SU-DHL-6 (cell line): ENCODE measurements at regions not wholly inside any gene's neighbourhood (a gene's known extent, or its start where the extent isn't known, plus 50 kb on each side); places are given as distances from the start of the nearest gene placed in this dataset.

Experiments used
- H2AFZ ChIP-seq: fragments of 200-600 bp; sonication (generic); 2 replicates; pipeline ENCODE4 v1.6.1; 2014; ENCODE audit warnings: low read depth, mild to moderate bottlenecking, moderate library complexity, mixed read lengths, antibody characterized with exemption, low read length; ENCODE audit not compliant: severe bottlenecking
- H3F3A ChIP-seq: fragments of 200-600 bp; shearing (Covaris generic); 2 replicates; pipeline ENCODE4 v1.6.0; 2016; ENCODE audit warnings: antibody characterized with exemption, mild to moderate bottlenecking; ENCODE audit not compliant: insufficient read depth
- H3K27ac ChIP-seq: fragments of 200-600 bp; sonication (generic); 2 replicates; pipeline ENCODE4 v1.5.1; 2016; ENCODE audit warnings: low read depth, mild to moderate bottlenecking, low read length, moderate library complexity, mixed read lengths
- H3K27me3 ChIP-seq: fragments of 200-600 bp; sonication (generic), shearing (Covaris generic); 2 replicates; pipeline ENCODE4 v1.6.0; 2014; ENCODE audit warnings: mild to moderate bottlenecking, low read length
- H3K36me3 ChIP-seq: fragments of 200-600 bp; sonication (generic); 2 replicates; pipeline ENCODE4 v1.6.1; 2014; ENCODE audit warnings: mild to moderate bottlenecking, low read length, mixed read lengths
- H3K4me2 ChIP-seq: fragments of 300-600, 200-600 bp; shearing (Covaris generic), sonication (generic); 2 replicates; pipeline ENCODE4 v1.6.0; 2014; ENCODE audit warnings: low read length, low read depth, mild to moderate bottlenecking; ENCODE audit not compliant: poor library complexity, severe bottlenecking
- H3K4me3 ChIP-seq: fragments of 200-600 bp; sonication (generic); 2 replicates; pipeline ENCODE4 v1.5.1; 2014; ENCODE audit warnings: antibody characterized with exemption, low read length, mild to moderate bottlenecking, mixed read lengths; ENCODE audit not compliant: insufficient read depth, poor library complexity, severe bottlenecking
- H3K79me2 ChIP-seq: fragments of 200-600 bp; sonication (generic); 2 replicates; pipeline ENCODE4 v1.6.1; 2014; ENCODE audit warnings: mild to moderate bottlenecking, low read length, moderate library complexity; ENCODE audit not compliant: insufficient read depth
- H3K9ac ChIP-seq: fragments of 200-600 bp; sonication (generic); 2 replicates; pipeline ENCODE4 v1.7.0; 2014; ENCODE audit warnings: mild to moderate bottlenecking, low read length
- H3K9me2 ChIP-seq: fragments of 200-600 bp; sonication (generic); replicated peaks from 2 replicates; pipeline ENCODE4 v1.6.1; 2014; ENCODE audit warnings: low read length; ENCODE audit not compliant: insufficient read depth
- H3K9me3 ChIP-seq: fragments of 200-600 bp; sonication (generic); 2 replicates; pipeline ENCODE4 v1.6.1; 2014; ENCODE audit warnings: low read length, mixed read lengths; ENCODE audit not compliant: insufficient read depth
- H4K20me1 ChIP-seq: fragments of 200-600 bp; sonication (generic); 2 replicates; pipeline ENCODE4 v1.6.1; 2014; ENCODE audit warnings: low read depth, mild to moderate bottlenecking, antibody characterized with exemption, low read length, moderate library complexity, mixed read lengths
- EZH2phosphoT487 ChIP-seq: fragments of 200-600 bp; sonication (generic), shearing (Covaris generic); conservative IDR thresholded peaks from 2 replicates; pipeline ENCODE4 v1.6.1; 2018; ENCODE audit warnings: mild to moderate bottlenecking, antibody characterized with exemption, low read length, moderate library complexity, mixed read lengths
- TF ChIP-seq, protein P1 (sequence below): fragments of 200-600 bp; sonication (generic); IDR thresholded peaks from one replicate; pipeline ENCODE4 v1.5.1; 2017; ENCODE audit warnings: antibody characterized with exemption, mild to moderate bottlenecking, low read length, moderate library complexity; ENCODE audit not compliant: insufficient read depth, poor library complexity, severe bottlenecking

GRCh38 chr14:30125322-30125979 lies 197.8 kb upstream of the PRKD1 start:
- H3K79me2 ChIP-seq, result no peaks in the 10 kb centered on the region
- no peaks in the 10 kb centered on the region for H3K9me3 ChIP-seq
- no peak for TF ChIP-seq EZH2phosphoT487
- TF ChIP-seq, protein P1, sequence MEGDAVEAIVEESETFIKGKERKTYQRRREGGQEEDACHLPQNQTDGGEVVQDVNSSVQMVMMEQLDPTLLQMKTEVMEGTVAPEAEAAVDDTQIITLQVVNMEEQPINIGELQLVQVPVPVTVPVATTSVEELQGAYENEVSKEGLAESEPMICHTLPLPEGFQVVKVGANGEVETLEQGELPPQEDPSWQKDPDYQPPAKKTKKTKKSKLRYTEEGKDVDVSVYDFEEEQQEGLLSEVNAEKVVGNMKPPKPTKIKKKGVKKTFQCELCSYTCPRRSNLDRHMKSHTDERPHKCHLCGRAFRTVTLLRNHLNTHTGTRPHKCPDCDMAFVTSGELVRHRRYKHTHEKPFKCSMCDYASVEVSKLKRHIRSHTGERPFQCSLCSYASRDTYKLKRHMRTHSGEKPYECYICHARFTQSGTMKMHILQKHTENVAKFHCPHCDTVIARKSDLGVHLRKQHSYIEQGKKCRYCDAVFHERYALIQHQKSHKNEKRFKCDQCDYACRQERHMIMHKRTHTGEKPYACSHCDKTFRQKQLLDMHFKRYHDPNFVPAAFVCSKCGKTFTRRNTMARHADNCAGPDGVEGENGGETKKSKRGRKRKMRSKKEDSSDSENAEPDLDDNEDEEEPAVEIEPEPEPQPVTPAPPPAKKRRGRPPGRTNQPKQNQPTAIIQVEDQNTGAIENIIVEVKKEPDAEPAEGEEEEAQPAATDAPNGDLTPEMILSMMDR, result no peak
- no peak overlapping the region for H3K9ac ChIP-seq
- H3K9me2 ChIP-seq, result no peaks in the 10 kb centered on the region
- no peaks in the 10 kb centered on the region for H4K20me1 ChIP-seq
- H3K27ac ChIP-seq, result no peak overlapping the region
- H3K27me3 ChIP-seq, result no peaks in the 10 kb centered on the region
- H3K4me2 ChIP-seq, result no peak overlapping the region
- H3K4me3 ChIP-seq, result no peak overlapping the region
- H2AFZ ChIP-seq, result no peak overlapping the region
- H3F3A ChIP-seq, result no peaks in the 10 kb centered on the region
- H3K36me3 ChIP-seq, result no peaks in the 10 kb centered on the region

GRCh38 chr14:30129807-30130206 lies 202.2 kb upstream of the PRKD1 start:
- no peak overlapping the region for H3K27ac ChIP-seq
- no peaks in the 10 kb centered on the region for H3K36me3 ChIP-seq
- no peaks in the 10 kb centered on the region for H3F3A ChIP-seq
- H2AFZ ChIP-seq, result no peak overlapping the region
- H3K9ac ChIP-seq, result no peak overlapping the region
- H4K20me1 ChIP-seq, result no peaks in the 10 kb centered on the region
- no peak overlapping the region for H3K4me3 ChIP-seq
- H3K9me2 ChIP-seq, result no peaks in the 10 kb centered on the region
- H3K9me3 ChIP-seq, result no peaks in the 10 kb centered on the region
- no peak for TF ChIP-seq EZH2phosphoT487
- TF ChIP-seq, protein P1, result no peak
- no peaks in the 10 kb centered on the region for H3K79me2 ChIP-seq
- H3K4me2 ChIP-seq, result no peak overlapping the region
- H3K27me3 ChIP-seq, result no peaks in the 10 kb centered on the region

DNA sequence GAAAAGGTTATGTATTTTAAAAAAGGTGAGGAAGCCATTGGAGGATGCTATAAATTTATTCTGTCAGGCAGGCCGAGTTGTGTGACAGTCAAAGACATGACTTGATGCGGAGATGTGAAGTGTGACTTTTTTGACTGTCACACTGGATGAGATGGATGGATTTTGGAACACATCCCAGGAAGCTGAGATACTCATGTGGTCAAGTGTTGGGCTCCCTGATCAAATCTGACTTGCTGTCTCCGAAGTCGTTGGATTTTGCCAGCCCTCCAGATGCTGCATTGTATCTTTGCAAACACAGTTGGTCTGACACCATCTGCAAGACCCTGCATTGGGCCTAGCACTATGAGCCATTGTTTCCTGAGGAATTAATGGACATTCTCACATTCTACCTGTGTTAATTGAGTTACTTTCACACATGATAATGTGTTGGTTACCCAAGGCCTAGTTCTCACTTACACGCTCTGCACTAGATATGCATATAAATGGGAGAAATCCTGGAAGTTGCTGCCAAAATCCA lies 204.0 kb upstream of the PRKD1 start:
- no peaks in the 10 kb centered on the region for H3F3A ChIP-seq
- H3K27me3 ChIP-seq, result no peaks in the 10 kb centered on the region
- no peak overlapping the region for H3K4me2 ChIP-seq
- H3K79me2 ChIP-seq, result no peaks in the 10 kb centered on the region
- no peak overlapping the region for H3K9ac ChIP-seq
- H3K36me3 ChIP-seq, result no peaks in the 10 kb centered on the region
- no peaks in the 10 kb centered on the region for H3K9me3 ChIP-seq
- H4K20me1 ChIP-seq, result no peaks in the 10 kb centered on the region
- TF ChIP-seq, protein P1, result no peak
- TF ChIP-seq EZH2phosphoT487, result no peak
- no peak overlapping the region for H2AFZ ChIP-seq
- no peaks in the 10 kb centered on the region for H3K9me2 ChIP-seq
- no peak overlapping the region for H3K4me3 ChIP-seq
- H3K27ac ChIP-seq, result no peak overlapping the region
